RWPE2 (cell line): ENCODE measurements at regions not wholly inside any gene's neighbourhood (a gene's known extent, or its start where the extent isn't known, plus 50 kb on each side); places are given as distances from the start of the nearest gene placed in this dataset.

Experiments used
- ATAC-seq: fragments of 200-7000 bp; cut with Tn5 transposase; 3 replicates; pipeline ENCODE4 v1.9.1; 2021; ENCODE audit warnings: low read depth
- DNase-seq: peaks from one replicate; pipeline ENCODE4 v3.0.0-alpha.2; 2020; ENCODE audit warnings: low spot score
- H3K27ac ChIP-seq: fragments of 450-650 bp; 2 replicates; pipeline ENCODE4 v1.5.1; 2017; ENCODE audit warnings: mild to moderate bottlenecking; ENCODE audit not compliant: poor library complexity, severe bottlenecking
- H3K27me3 ChIP-seq: fragments of 250-450 bp; sonication (Bioruptor Pico); 2 replicates; pipeline ENCODE4 v1.5.1; 2021; ENCODE audit warnings: mild to moderate bottlenecking, moderate library complexity; ENCODE audit not compliant: insufficient read depth, poor library complexity, severe bottlenecking
- H3K36me3 ChIP-seq: fragments of 250-450 bp; sonication (Bioruptor Pico); 2 replicates; pipeline ENCODE4 v1.5.1; 2020; ENCODE audit warnings: low read depth, mild to moderate bottlenecking, moderate library complexity
- H3K4me1 ChIP-seq: fragments of 250-450 bp; sonication (Bioruptor Pico); 2 replicates; pipeline ENCODE4 v1.5.1; 2021; ENCODE audit warnings: mild to moderate bottlenecking, moderate library complexity; ENCODE audit not compliant: insufficient read depth, poor library complexity, severe bottlenecking
- H3K4me3 ChIP-seq: fragments of 250-450 bp; sonication (Bioruptor Pico); 2 replicates; pipeline ENCODE4 v1.5.1; 2021; ENCODE audit warnings: mild to moderate bottlenecking, moderate library complexity; ENCODE audit not compliant: severe bottlenecking
- H3K9me3 ChIP-seq: fragments of 250-450 bp; sonication (Bioruptor Pico); 2 replicates; pipeline ENCODE4 v1.5.1; 2021; ENCODE audit warnings: mild to moderate bottlenecking, moderate library complexity; ENCODE audit not compliant: severe bottlenecking
- CTCF ChIP-seq: fragments of 450-650 bp; IDR thresholded peaks from one replicate; pipeline ENCODE4 v1.5.1; 2017; ENCODE audit warnings: mild to moderate bottlenecking, moderate library complexity; ENCODE audit not compliant: poor library complexity, severe bottlenecking

DNA sequence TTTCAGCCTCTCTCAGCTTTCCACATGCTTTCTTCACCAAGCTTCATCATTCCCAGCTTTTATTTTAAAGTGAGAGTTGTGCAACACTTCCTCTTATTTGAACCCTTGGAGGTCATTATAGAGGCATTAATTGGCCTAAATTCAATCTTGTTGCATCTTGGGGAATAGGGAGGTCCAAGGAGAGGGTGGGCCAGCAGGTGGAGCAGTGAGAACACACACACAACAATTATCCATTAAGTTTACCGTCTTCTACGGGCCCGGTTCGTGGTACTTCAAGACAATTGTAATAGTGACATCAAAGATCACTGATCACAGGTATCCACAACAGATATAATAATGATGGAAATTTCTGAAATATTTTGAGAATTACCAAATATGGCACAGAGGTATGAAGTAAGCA lies 457.2 kb upstream of the SMIM21 start:
- ATAC-seq (no peak), DNase-seq (no peak)
- no peak overlapping the region for H3K27ac ChIP-seq
- TF ChIP-seq CTCF: no peak
- no peak overlapping the region for H3K4me3 ChIP-seq
- no peaks in the 10 kb centered on the region for H3K9me3 ChIP-seq
- peaks cover 3% of the 10 kb centered on the region for H3K27me3 ChIP-seq
- H3K36me3 ChIP-seq: no peaks in the 10 kb centered on the region
- H3K4me1 ChIP-seq: no peaks in the 10 kb centered on the region

- H3K4me1 ChIP-seq: no peaks in the 10 kb centered on the region
- H3K9me3 ChIP-seq: no peaks in the 10 kb centered on the region
- no peak for TF ChIP-seq CTCF
- ATAC-seq (no peak), DNase-seq (no peak)
- H3K27ac ChIP-seq: no peak overlapping the region
- H3K27me3 ChIP-seq: peaks cover 3% of the 10 kb centered on the region
- no peak overlapping the region for H3K4me3 ChIP-seq
- H3K36me3 ChIP-seq: no peaks in the 10 kb centered on the region
Observed at GRCh38 chr18:75880925-75881504, 453.5 kb upstream of the SMIM21 start.

GRCh38 chr18:75880266-75880665 lies 452.8 kb upstream of the SMIM21 start:
- H3K27ac ChIP-seq: no peak overlapping the region
- H3K27me3 ChIP-seq: peaks cover 3% of the 10 kb centered on the region
- no peak for DNase-seq
- H3K4me1 ChIP-seq: no peaks in the 10 kb centered on the region
- H3K9me3 ChIP-seq: no peaks in the 10 kb centered on the region
- TF ChIP-seq CTCF: no peak
- H3K4me3 ChIP-seq: no peak overlapping the region
- ATAC-seq: no peak
- no peaks in the 10 kb centered on the region for H3K36me3 ChIP-seq

DNA sequence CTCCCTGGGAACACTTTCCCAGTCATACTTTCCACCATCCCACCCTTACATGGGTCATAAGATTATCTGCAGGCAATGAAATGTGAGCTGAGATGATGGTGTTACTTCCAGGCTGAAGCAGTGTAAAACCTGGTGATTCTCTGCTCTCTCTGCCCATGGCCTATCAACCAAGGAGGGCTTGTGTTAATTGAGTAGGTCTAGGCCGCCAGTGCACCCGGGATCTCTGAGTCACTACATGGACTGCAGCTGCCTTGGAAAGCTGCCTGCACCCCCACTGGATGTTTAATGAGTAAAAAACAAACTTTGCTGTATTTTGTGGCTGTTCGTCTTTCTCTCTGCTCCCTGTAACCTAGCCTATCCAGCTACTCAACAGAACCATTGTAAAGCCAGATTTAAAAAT lies 451.7 kb upstream of the SMIM21 start:
- Histone ChIP-seq H3K4me3 (no peak overlapping the region), H3K4me1 (no peaks in the 10 kb centered on the region), H3K27ac (no peak overlapping the region), H3K36me3 (no peaks in the 10 kb centered on the region), H3K9me3 (no peaks in the 10 kb centered on the region), H3K27me3 (peaks cover 3% of the 10 kb centered on the region)
- ATAC-seq (no peak), DNase-seq (no peak)
- no peak for TF ChIP-seq CTCF

- H3K4me3 ChIP-seq: no peak overlapping the region
- no peak for TF ChIP-seq CTCF
- H3K9me3 ChIP-seq: no peaks in the 10 kb centered on the region
- H3K4me1 ChIP-seq: no peaks in the 10 kb centered on the region
- H3K36me3 ChIP-seq: no peaks in the 10 kb centered on the region
- DNase-seq (no peak), ATAC-seq (no peak)
- no peak overlapping the region for H3K27ac ChIP-seq
- H3K27me3 ChIP-seq: no peaks in the 10 kb centered on the region
Observed at GRCh38 chr18:75875559-75875958, 448.1 kb upstream of the SMIM21 start.
